ENCODE measurements at regions not wholly inside any gene's neighbourhood (a gene's known extent, or its start where the extent isn't known, plus 50 kb on each side); places are given as distances from the start of the nearest gene placed in this dataset.

DNA sequence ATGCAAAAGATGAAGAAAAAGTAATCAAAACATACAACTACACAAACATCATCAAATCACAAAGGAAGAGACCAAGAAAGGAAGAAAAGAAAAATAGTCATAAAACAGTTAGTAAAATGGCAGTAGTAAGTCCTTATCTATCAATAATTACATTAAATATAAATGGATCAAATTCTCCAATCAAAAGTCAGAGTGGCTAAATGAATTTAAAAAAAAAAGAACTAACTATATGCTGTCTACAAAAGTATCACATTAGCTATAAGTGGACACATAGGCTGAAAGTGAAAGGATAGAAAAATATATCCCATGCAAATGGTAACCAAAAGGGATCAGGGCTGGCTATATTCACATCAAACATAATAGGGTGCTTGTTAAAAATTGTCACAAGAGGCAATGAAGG lies 116.5 kb downstream of the NOL4 start:
- TF ChIP-seq, protein P1, sequence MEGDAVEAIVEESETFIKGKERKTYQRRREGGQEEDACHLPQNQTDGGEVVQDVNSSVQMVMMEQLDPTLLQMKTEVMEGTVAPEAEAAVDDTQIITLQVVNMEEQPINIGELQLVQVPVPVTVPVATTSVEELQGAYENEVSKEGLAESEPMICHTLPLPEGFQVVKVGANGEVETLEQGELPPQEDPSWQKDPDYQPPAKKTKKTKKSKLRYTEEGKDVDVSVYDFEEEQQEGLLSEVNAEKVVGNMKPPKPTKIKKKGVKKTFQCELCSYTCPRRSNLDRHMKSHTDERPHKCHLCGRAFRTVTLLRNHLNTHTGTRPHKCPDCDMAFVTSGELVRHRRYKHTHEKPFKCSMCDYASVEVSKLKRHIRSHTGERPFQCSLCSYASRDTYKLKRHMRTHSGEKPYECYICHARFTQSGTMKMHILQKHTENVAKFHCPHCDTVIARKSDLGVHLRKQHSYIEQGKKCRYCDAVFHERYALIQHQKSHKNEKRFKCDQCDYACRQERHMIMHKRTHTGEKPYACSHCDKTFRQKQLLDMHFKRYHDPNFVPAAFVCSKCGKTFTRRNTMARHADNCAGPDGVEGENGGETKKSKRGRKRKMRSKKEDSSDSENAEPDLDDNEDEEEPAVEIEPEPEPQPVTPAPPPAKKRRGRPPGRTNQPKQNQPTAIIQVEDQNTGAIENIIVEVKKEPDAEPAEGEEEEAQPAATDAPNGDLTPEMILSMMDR (IDR thresholded peaks at IDR 0.05): no peak
- no peak for TF ChIP-seq POLR2A (IDR thresholded peaks at IDR 0.05)
